ENCODE measurements at regions not wholly inside any gene's neighbourhood (a gene's known extent, or its start where the extent isn't known, plus 50 kb on each side); places are given as distances from the start of the nearest gene placed in this dataset.
"Not testable (repeated sequence)": the region's sequence is repeated elsewhere in the genome, so short reads cannot be mapped to it uniquely, and the experiment has no call there.

DNA sequence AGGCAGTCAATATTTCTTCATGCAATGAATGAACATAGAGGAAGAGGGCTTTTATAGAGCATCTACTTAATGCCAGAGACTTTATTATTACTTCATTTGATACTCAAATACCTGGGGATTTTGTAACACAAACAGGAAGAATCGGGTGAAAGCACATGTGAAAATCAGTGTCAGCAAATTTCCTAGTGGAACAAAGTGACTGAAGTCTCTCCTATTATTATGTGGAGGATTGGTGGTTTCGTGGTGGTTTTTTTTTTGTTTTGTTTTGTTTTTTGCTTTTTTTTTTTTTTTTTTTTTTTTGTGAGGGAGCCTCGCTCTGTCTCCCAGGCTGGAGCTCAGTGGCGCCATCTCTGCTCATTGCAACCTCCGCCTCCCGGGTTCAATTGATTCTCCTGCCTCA is 207.0 kb downstream of the RRAGB start:
- Histone ChIP-seq H3K36me3 (ENCODE audit: insufficient read depth in 1 of 2, low read depth in 1 of 2) (no peaks in the 10 kb centered on the region), H3K4me1 (no peaks in the 10 kb centered on the region), H3K27ac (no peak overlapping the region), H3K9me3 (no peaks in the 10 kb centered on the region), H3K4me3 (no peak overlapping the region), H3K27me3 (ENCODE audit: insufficient read depth in 3 of 3, low read length in 2 of 3) (no peaks in the 10 kb centered on the region)
- 70 to 93% (median 82%) methylated on average over 5 to 6 of the region's 6 CpGs for WGBS, 3 donors
- intact Hi-C loops (cut with DNase I): no loop called here
- no peak for ATAC-seq
- no peak for TF ChIP-seq CTCF (IDR thresholded peaks at IDR 0.05)
- no peak for DNase-seq

DNA sequence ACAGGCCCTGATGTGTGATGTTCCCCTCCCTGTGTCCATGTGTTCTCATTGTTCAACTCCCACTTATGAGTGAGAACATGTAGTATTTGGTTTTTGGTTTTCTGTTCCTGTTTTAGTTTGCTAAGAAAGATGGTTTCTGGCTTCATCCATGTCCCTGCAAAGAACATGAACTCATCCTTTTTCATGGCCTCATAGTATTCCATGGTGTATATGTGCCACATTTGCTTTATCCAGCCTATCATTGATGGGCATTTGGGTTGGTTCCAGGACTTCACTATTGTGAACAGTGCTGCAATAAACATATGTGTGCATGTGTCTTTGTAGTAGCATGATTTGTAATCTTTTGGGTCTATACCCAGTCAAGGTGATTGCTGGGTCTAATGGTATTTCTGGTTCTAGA is 211.0 kb downstream of the RRAGB start:
- H3K9me3 ChIP-seq; ATAC-seq; H3K4me1 ChIP-seq; DNase-seq; H3K4me3 ChIP-seq; H3K27ac ChIP-seq; H3K36me3 ChIP-seq (ENCODE audit: insufficient read depth in 1 of 2, low read depth in 1 of 2); H3K27me3 ChIP-seq (ENCODE audit: insufficient read depth in 3 of 3, low read length in 2 of 3); intact Hi-C loops (cut with DNase I): not testable (repeated sequence)

Measured in psoas muscle (tissue), 7 donors.